NOMO-1 treated with DMSO at 0.1 percent for 48 hours (cell line): ENCODE measurements at regions not wholly inside any gene's neighbourhood (a gene's known extent, or its start where the extent isn't known, plus 50 kb on each side); places are given as distances from the start of the nearest gene placed in this dataset.
"Not testable (repeated sequence)": the region's sequence is repeated elsewhere in the genome, so short reads cannot be mapped to it uniquely, and the experiment has no call there.

Experiments used
- DNase-seq: peaks from one replicate; lab custom pipeline; 2025; ENCODE audit not compliant: unreplicated experiment; lab: John Stamatoyannopoulos, UW

GRCh38 chr21:19034041-19034440 lies 630.5 kb upstream of the TMPRSS15 start:
- DNase-seq: no peak

- DNase-seq: no peak
Measured at GRCh38 chr21:19034560-19034959, 631.0 kb upstream of the TMPRSS15 start.

- DNase-seq: no peak
Measured at GRCh38 chr21:19045876-19046275, 642.3 kb upstream of the TMPRSS15 start.

- no peak for DNase-seq
Measured at GRCh38 chr21:19048098-19048672, 644.6 kb upstream of the TMPRSS15 start.

GRCh38 chr21:19049567-19049966 lies 646.0 kb upstream of the TMPRSS15 start:
- DNase-seq: no peak

- DNase-seq: no peak
Measured at GRCh38 chr21:19065164-19065563, 661.6 kb upstream of the TMPRSS15 start.

- no peak for DNase-seq
Measured at GRCh38 chr21:19076031-19076430, 672.4 kb upstream of the TMPRSS15 start.

GRCh38 chr21:19109694-19110093 lies 706.1 kb upstream of the TMPRSS15 start:
- DNase-seq: no peak

GRCh38 chr21:19119259-19119658 lies 715.7 kb upstream of the TMPRSS15 start:
- not testable (repeated sequence) for DNase-seq

GRCh38 chr21:19120591-19120990 lies 717.0 kb upstream of the TMPRSS15 start:
- no peak for DNase-seq

GRCh38 chr21:19122356-19122755 lies 718.8 kb upstream of the TMPRSS15 start:
- DNase-seq: no peak

GRCh38 chr21:19123053-19123452 lies 719.5 kb upstream of the TMPRSS15 start:
- DNase-seq: no peak

- DNase-seq: no peak
Measured at GRCh38 chr21:19123525-19123924, 719.9 kb upstream of the TMPRSS15 start.

- DNase-seq: no peak
Measured at GRCh38 chr21:19124691-19125090, 721.1 kb upstream of the TMPRSS15 start.

GRCh38 chr21:19130379-19131028 lies 726.9 kb upstream of the TMPRSS15 start:
- DNase-seq: peak; percentile 0

GRCh38 chr21:19141511-19141910 lies 737.9 kb upstream of the TMPRSS15 start:
- DNase-seq: no peak

- DNase-seq: no peak
Measured at GRCh38 chr21:19145682-19146293, 742.2 kb upstream of the TMPRSS15 start.

- no peak for DNase-seq
Measured at GRCh38 chr21:19148056-19148455, 744.5 kb upstream of the TMPRSS15 start.

GRCh38 chr21:19171585-19171984 lies 768.0 kb upstream of the TMPRSS15 start:
- no peak for DNase-seq

- DNase-seq: no peak
Measured at GRCh38 chr21:19181604-19182140, 778.1 kb upstream of the TMPRSS15 start.

GRCh38 chr21:19197950-19198349 lies 794.4 kb upstream of the TMPRSS15 start:
- DNase-seq: no peak

- DNase-seq: no peak
Measured at GRCh38 chr21:19198801-19199200, 795.2 kb upstream of the TMPRSS15 start.
